ENCODE measurements at regions not wholly inside any gene's neighbourhood (a gene's known extent, or its start where the extent isn't known, plus 50 kb on each side); places are given as distances from the start of the nearest gene placed in this dataset.

DNA sequence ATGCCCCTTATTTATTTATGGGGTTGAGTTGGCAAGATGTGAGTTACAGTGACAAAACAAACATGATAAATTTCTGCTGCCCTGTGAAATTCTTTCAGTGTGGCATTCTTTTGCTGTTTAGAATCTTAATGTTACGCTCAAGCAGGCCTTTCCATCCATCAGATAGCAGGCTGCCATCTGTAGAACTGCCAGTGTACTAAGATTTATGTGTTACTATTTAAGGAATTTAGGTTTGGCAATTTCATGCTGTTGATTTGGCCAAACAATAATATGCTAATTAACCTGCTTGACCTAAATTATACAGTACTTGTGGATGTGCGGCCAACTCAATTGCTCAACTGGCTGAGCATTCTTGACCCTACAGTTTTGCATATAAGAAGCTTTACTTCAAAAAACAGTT, 477.7 kb upstream of the TPK1 start:
- TF ChIP-seq, protein P1, sequence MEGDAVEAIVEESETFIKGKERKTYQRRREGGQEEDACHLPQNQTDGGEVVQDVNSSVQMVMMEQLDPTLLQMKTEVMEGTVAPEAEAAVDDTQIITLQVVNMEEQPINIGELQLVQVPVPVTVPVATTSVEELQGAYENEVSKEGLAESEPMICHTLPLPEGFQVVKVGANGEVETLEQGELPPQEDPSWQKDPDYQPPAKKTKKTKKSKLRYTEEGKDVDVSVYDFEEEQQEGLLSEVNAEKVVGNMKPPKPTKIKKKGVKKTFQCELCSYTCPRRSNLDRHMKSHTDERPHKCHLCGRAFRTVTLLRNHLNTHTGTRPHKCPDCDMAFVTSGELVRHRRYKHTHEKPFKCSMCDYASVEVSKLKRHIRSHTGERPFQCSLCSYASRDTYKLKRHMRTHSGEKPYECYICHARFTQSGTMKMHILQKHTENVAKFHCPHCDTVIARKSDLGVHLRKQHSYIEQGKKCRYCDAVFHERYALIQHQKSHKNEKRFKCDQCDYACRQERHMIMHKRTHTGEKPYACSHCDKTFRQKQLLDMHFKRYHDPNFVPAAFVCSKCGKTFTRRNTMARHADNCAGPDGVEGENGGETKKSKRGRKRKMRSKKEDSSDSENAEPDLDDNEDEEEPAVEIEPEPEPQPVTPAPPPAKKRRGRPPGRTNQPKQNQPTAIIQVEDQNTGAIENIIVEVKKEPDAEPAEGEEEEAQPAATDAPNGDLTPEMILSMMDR (IDR thresholded peaks at IDR 0.05 in 2 of 3, conservative IDR thresholded peaks at IDR 0.05 in 1 of 3; ENCODE audit: borderline replicate concordance in 1 of 3, insufficient read depth in 1 of 3, low read depth in 2 of 3, low read length in 2 of 3), result no peak
- TF ChIP-seq, protein P2, sequence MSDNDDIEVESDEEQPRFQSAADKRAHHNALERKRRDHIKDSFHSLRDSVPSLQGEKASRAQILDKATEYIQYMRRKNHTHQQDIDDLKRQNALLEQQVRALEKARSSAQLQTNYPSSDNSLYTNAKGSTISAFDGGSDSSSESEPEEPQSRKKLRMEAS (IDR thresholded peaks at IDR 0.05), result no peak
- TF ChIP-seq ZNF274 (IDR thresholded peaks at IDR 0.05; ENCODE audit: low read depth, low read length) (no peak), POLR2A (IDR thresholded peaks at IDR 0.05; ENCODE audit: borderline replicate concordance, extremely low read depth, insufficient read depth, insufficient read length) (no peak), EZH2phosphoT487 (IDR thresholded peaks at IDR 0.05; ENCODE audit: borderline replicate concordance) (no peak), EZH2 (IDR thresholded peaks at IDR 0.05) (no peak), SP1 (IDR thresholded peaks at IDR 0.05; ENCODE audit: low read depth) (no peak), SIN3A (IDR thresholded peaks at IDR 0.05; ENCODE audit: low read depth) (no peak)
- TF ChIP-seq, protein P3, sequence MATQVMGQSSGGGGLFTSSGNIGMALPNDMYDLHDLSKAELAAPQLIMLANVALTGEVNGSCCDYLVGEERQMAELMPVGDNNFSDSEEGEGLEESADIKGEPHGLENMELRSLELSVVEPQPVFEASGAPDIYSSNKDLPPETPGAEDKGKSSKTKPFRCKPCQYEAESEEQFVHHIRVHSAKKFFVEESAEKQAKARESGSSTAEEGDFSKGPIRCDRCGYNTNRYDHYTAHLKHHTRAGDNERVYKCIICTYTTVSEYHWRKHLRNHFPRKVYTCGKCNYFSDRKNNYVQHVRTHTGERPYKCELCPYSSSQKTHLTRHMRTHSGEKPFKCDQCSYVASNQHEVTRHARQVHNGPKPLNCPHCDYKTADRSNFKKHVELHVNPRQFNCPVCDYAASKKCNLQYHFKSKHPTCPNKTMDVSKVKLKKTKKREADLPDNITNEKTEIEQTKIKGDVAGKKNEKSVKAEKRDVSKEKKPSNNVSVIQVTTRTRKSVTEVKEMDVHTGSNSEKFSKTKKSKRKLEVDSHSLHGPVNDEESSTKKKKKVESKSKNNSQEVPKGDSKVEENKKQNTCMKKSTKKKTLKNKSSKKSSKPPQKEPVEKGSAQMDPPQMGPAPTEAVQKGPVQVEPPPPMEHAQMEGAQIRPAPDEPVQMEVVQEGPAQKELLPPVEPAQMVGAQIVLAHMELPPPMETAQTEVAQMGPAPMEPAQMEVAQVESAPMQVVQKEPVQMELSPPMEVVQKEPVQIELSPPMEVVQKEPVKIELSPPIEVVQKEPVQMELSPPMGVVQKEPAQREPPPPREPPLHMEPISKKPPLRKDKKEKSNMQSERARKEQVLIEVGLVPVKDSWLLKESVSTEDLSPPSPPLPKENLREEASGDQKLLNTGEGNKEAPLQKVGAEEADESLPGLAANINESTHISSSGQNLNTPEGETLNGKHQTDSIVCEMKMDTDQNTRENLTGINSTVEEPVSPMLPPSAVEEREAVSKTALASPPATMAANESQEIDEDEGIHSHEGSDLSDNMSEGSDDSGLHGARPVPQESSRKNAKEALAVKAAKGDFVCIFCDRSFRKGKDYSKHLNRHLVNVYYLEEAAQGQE (IDR thresholded peaks at IDR 0.05; ENCODE audit: low read depth), result no peak

All from HCT116 (cell line).